GM21786 (cell line): ENCODE measurements at regions not wholly inside any gene's neighbourhood (a gene's known extent, or its start where the extent isn't known, plus 50 kb on each side); places are given as distances from the start of the nearest gene placed in this dataset.

ENCODE experiments used
- ATAC-seq: cut with Tn5 transposase; IDR thresholded peaks from one replicate; pipeline ENCODE4 v1.9.1; 2021; ENCODE audit not compliant: unreplicated experiment

GRCh38 chr4:129167640-129168260 is 71.8 kb downstream of the C4orf33 start:
- ATAC-seq = no peak

GRCh38 chr4:129172181-129172580 is 76.2 kb downstream of the C4orf33 start:
- ATAC-seq = no peak

GRCh38 chr4:129176864-129177263 is 80.9 kb downstream of the C4orf33 start:
- no peak for ATAC-seq

GRCh38 chr4:129179276-129179675 is 83.3 kb downstream of the C4orf33 start:
- no peak for ATAC-seq

GRCh38 chr4:129189630-129190029 is 93.7 kb downstream of the C4orf33 start:
- ATAC-seq = no peak

GRCh38 chr4:129193357-129194100 is 97.6 kb downstream of the C4orf33 start:
- ATAC-seq = no peak

- ATAC-seq = no peak
These were observed 112.5 kb downstream of the C4orf33 start for GRCh38 chr4:129208481-129208880.

GRCh38 chr4:129213692-129214091 is 117.7 kb downstream of the C4orf33 start:
- no peak for ATAC-seq

GRCh38 chr4:129218360-129218759 is 122.4 kb downstream of the C4orf33 start:
- ATAC-seq = no peak

GRCh38 chr4:129218897-129219296 is 122.9 kb downstream of the C4orf33 start:
- no peak for ATAC-seq

- ATAC-seq = no peak
These were observed 124.3 kb downstream of the C4orf33 start for GRCh38 chr4:129220254-129220653.

- no peak for ATAC-seq
These were observed 128.0 kb downstream of the C4orf33 start for GRCh38 chr4:129223945-129224344.

GRCh38 chr4:129230846-129231245 is 134.9 kb downstream of the C4orf33 start:
- no peak for ATAC-seq

GRCh38 chr4:129231945-129232588 is 136.1 kb downstream of the C4orf33 start:
- no peak for ATAC-seq

GRCh38 chr4:129232589-129233337 is 136.8 kb downstream of the C4orf33 start:
- ATAC-seq = no peak

GRCh38 chr4:129233691-129234090 is 137.7 kb downstream of the C4orf33 start:
- no peak for ATAC-seq

- no peak for ATAC-seq
These were observed 140.4 kb downstream of the C4orf33 start for GRCh38 chr4:129236351-129236750.

- ATAC-seq = no peak
These were observed 143.1 kb downstream of the C4orf33 start for GRCh38 chr4:129239088-129239487.

GRCh38 chr4:129240816-129241215 is 144.9 kb downstream of the C4orf33 start:
- no peak for ATAC-seq

GRCh38 chr4:129246145-129246544 is 150.2 kb downstream of the C4orf33 start:
- no peak for ATAC-seq

- no peak for ATAC-seq
These were observed 151.0 kb downstream of the C4orf33 start for GRCh38 chr4:129246910-129247461.
